ENCODE measurements at regions not wholly inside any gene's neighbourhood (a gene's known extent, or its start where the extent isn't known, plus 50 kb on each side); places are given as distances from the start of the nearest gene placed in this dataset.

- intact Hi-C loops (cut with DNase I; ENCODE audit: low total_unique reads), result no loop called here
- H3K27ac ChIP-seq, result no peak overlapping the region
- no peak for TF ChIP-seq POLR2A (IDR thresholded peaks at IDR 0.05)
Measured at GRCh38 chr3:55163421-55163820, 235.6 kb upstream of the LRTM1 start.

GRCh38 chr3:55162031-55162795 lies 234.4 kb upstream of the LRTM1 start:
- intact Hi-C loops (cut with DNase I; ENCODE audit: low total_unique reads), result no loop called here

More at GRCh38 chr3:55163421-55163820, 235.6 kb upstream of the LRTM1 start:
- no peaks in the 10 kb centered on the region for H3K4me1 ChIP-seq
- no peak for DNase-seq (ENCODE audit: low spot score in 2 of 2)
- no peaks in the 10 kb centered on the region for H3K9me3 ChIP-seq
- H3K27me3 ChIP-seq, result no peaks in the 10 kb centered on the region
- no peaks in the 10 kb centered on the region for H3K36me3 ChIP-seq
- no peak overlapping the region for H3K4me3 ChIP-seq

GRCh38 chr3:55161231-55161630 lies 233.4 kb upstream of the LRTM1 start:
- Histone ChIP-seq H3K4me3 (no peak overlapping the region), H3K4me1 (no peaks in the 10 kb centered on the region), H3K9me3 (no peaks in the 10 kb centered on the region), H3K27ac (no peak overlapping the region), H3K36me3 (no peaks in the 10 kb centered on the region), H3K27me3 (no peaks in the 10 kb centered on the region)
- intact Hi-C loops (cut with DNase I; ENCODE audit: low total_unique reads), result no loop called here
- no peak for DNase-seq (ENCODE audit: low spot score in 2 of 2)
- TF ChIP-seq, protein P1, sequence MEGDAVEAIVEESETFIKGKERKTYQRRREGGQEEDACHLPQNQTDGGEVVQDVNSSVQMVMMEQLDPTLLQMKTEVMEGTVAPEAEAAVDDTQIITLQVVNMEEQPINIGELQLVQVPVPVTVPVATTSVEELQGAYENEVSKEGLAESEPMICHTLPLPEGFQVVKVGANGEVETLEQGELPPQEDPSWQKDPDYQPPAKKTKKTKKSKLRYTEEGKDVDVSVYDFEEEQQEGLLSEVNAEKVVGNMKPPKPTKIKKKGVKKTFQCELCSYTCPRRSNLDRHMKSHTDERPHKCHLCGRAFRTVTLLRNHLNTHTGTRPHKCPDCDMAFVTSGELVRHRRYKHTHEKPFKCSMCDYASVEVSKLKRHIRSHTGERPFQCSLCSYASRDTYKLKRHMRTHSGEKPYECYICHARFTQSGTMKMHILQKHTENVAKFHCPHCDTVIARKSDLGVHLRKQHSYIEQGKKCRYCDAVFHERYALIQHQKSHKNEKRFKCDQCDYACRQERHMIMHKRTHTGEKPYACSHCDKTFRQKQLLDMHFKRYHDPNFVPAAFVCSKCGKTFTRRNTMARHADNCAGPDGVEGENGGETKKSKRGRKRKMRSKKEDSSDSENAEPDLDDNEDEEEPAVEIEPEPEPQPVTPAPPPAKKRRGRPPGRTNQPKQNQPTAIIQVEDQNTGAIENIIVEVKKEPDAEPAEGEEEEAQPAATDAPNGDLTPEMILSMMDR (IDR thresholded peaks at IDR 0.05), result no peak
- TF ChIP-seq POLR2AphosphoS5 (IDR thresholded peaks at IDR 0.05), result no peak
- no peak for TF ChIP-seq POLR2A (IDR thresholded peaks at IDR 0.05)

More at GRCh38 chr3:55162031-55162795, 234.4 kb upstream of the LRTM1 start:
- H3K27ac ChIP-seq, result no peak overlapping the region
- H3K27me3 ChIP-seq, result no peaks in the 10 kb centered on the region
- TF ChIP-seq, protein P1 (IDR thresholded peaks at IDR 0.05), result no peak
- TF ChIP-seq POLR2A (IDR thresholded peaks at IDR 0.05) (no peak), POLR2AphosphoS5 (IDR thresholded peaks at IDR 0.05) (no peak)
- no peaks in the 10 kb centered on the region for H3K9me3 ChIP-seq
- no peak for DNase-seq (ENCODE audit: low spot score in 2 of 2)
- H3K4me3 ChIP-seq, result no peak overlapping the region
- no peaks in the 10 kb centered on the region for H3K36me3 ChIP-seq
- no peaks in the 10 kb centered on the region for H3K4me1 ChIP-seq

DNA sequence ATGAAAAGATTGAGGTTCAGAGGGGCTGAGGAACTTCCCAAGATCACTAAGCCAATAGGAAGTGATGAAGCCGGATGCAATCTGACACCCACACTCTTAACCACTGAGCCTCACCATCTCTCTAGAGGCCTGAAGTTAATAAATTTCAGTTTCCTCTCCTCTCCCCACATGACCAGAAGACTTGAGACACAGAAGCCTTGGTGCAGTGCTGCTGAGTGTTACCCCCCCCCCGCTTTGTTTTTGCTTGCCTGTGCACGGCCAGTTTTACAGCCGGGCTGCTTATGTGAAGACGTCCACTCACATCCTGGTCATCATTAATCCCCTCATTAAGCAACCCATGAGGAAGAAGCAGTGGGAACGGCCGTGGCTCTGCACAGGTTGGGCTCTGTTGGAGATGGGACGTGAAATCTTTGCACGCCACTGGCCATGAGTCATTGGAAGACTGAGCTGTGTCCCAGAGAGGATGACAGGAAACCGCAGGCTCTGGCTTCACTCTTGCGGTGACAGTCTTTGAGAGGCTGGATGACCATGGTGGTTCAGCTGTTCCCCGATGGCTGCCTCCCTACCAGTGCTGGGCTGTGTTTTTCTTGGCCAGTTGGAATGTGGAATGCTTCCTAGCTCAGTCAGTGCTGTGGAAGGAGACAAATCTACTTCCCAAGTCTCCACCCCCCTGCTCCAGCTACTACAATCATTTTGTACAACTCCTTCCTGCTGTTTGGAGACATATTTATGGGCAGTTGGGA lies 232.6 kb upstream of the LRTM1 start:
- Histone ChIP-seq H3K9me3 (no peaks in the 10 kb centered on the region), H3K4me3 (no peak overlapping the region), H3K27me3 (no peaks in the 10 kb centered on the region), H3K27ac (no peak overlapping the region), H3K4me1 (no peaks in the 10 kb centered on the region), H3K36me3 (no peaks in the 10 kb centered on the region)
- intact Hi-C loops (cut with DNase I; ENCODE audit: low total_unique reads), result no loop called here
- no peak for DNase-seq (ENCODE audit: low spot score in 2 of 2)
- TF ChIP-seq POLR2A (IDR thresholded peaks at IDR 0.05) (no peak), POLR2AphosphoS5 (IDR thresholded peaks at IDR 0.05) (no peak)
- TF ChIP-seq, protein P1 (IDR thresholded peaks at IDR 0.05), result no peak

DNA sequence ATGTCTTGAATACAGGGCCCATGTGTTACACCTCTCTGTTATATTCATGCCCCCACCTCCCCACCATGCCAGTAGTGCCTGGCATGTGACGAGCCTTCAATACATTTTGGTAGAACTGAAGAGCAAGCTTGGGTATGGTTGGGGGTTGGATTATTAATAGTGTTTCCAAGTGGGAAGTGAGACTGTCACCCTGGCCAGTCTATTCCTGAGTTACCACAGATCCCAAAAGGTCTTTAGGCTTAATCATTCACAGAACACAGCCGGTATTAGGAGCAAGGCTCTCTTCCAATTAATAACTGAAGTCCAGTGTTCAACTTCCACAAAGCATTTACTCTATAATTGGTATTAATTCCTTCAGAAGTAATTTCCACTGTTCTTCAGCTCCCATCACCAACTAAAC lies 231.9 kb upstream of the LRTM1 start:
- TF ChIP-seq POLR2A (IDR thresholded peaks at IDR 0.05), result no peak
- TF ChIP-seq POLR2AphosphoS5 (IDR thresholded peaks at IDR 0.05), result no peak
- TF ChIP-seq, protein P1 (IDR thresholded peaks at IDR 0.05), result no peak
- H3K27me3 ChIP-seq, result no peaks in the 10 kb centered on the region
- intact Hi-C loops (cut with DNase I; ENCODE audit: low total_unique reads), result no loop called here

More for the DNA sequence above, 231.9 kb upstream of the LRTM1 start:
- H3K4me3 ChIP-seq, result no peak overlapping the region
- H3K36me3 ChIP-seq, result no peaks in the 10 kb centered on the region
- no peak for DNase-seq (ENCODE audit: low spot score in 2 of 2)
- H3K4me1 ChIP-seq, result no peaks in the 10 kb centered on the region
- H3K9me3 ChIP-seq, result no peaks in the 10 kb centered on the region
- no peak overlapping the region for H3K27ac ChIP-seq
